Chondrocyte (in vitro differentiated cells): ENCODE measurements at regions not wholly inside any gene's neighbourhood (a gene's known extent, or its start where the extent isn't known, plus 50 kb on each side); places are given as distances from the start of the nearest gene placed in this dataset.

Experiments used
- DNase-seq: peaks from one replicate; pipeline ENCODE4 v3.0.0; 2021; ENCODE audit warnings: mixed read lengths, low spot score
- H3K27ac Mint-ChIP-seq: one replicate; pipeline ENCODE4 v1.8.0; 2021; ENCODE audit warnings: mild to moderate bottlenecking, moderate library complexity, mixed read lengths; ENCODE audit not compliant: unreplicated experiment
- H3K27me3 Mint-ChIP-seq: 2 replicates; pipeline ENCODE4 v1.8.0; 2021; ENCODE audit warnings: low read depth, mixed read lengths
- H3K36me3 Mint-ChIP-seq: 2 replicates; pipeline ENCODE4 v1.8.0; 2021; ENCODE audit warnings: low read depth, mixed read lengths
- H3K4me1 Mint-ChIP-seq: 2 replicates; pipeline ENCODE4 v1.8.0; 2021; ENCODE audit warnings: low read depth, mild to moderate bottlenecking, mixed read lengths
- H3K4me3 Mint-ChIP-seq: one replicate; pipeline ENCODE4 v1.8.0; 2021; ENCODE audit warnings: mild to moderate bottlenecking, moderate library complexity, mixed read lengths; ENCODE audit not compliant: unreplicated experiment
- H3K9me3 Mint-ChIP-seq: 2 replicates; pipeline ENCODE4 v1.8.0; 2021; ENCODE audit warnings: low read depth, mixed read lengths
- TF ChIP-seq, protein P1 (sequence below): fragments of 200-600 bp; sonication (generic); IDR thresholded peaks from 2 replicates; pipeline ENCODE4 v1.5.0; 2021; ENCODE audit warnings: antibody characterized with exemption, mild to moderate bottlenecking, moderate library complexity

GRCh38 chr4:27701606-27702005, 841.0 kb downstream of the STIM2 start:
- H3K9me3 Mint-ChIP-seq: peaks cover 8% of the 10 kb centered on the region
- H3K27ac Mint-ChIP-seq: peak overlapping the region; percentile 19
- H3K4me1 Mint-ChIP-seq: peaks cover 29% of the 10 kb centered on the region
- no peaks in the 10 kb centered on the region for H3K27me3 Mint-ChIP-seq
- TF ChIP-seq, protein P1, sequence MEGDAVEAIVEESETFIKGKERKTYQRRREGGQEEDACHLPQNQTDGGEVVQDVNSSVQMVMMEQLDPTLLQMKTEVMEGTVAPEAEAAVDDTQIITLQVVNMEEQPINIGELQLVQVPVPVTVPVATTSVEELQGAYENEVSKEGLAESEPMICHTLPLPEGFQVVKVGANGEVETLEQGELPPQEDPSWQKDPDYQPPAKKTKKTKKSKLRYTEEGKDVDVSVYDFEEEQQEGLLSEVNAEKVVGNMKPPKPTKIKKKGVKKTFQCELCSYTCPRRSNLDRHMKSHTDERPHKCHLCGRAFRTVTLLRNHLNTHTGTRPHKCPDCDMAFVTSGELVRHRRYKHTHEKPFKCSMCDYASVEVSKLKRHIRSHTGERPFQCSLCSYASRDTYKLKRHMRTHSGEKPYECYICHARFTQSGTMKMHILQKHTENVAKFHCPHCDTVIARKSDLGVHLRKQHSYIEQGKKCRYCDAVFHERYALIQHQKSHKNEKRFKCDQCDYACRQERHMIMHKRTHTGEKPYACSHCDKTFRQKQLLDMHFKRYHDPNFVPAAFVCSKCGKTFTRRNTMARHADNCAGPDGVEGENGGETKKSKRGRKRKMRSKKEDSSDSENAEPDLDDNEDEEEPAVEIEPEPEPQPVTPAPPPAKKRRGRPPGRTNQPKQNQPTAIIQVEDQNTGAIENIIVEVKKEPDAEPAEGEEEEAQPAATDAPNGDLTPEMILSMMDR: no peak
- H3K4me3 Mint-ChIP-seq: no peak overlapping the region
- H3K36me3 Mint-ChIP-seq: peaks cover 1% of the 10 kb centered on the region
- DNase-seq: no peak

DNA sequence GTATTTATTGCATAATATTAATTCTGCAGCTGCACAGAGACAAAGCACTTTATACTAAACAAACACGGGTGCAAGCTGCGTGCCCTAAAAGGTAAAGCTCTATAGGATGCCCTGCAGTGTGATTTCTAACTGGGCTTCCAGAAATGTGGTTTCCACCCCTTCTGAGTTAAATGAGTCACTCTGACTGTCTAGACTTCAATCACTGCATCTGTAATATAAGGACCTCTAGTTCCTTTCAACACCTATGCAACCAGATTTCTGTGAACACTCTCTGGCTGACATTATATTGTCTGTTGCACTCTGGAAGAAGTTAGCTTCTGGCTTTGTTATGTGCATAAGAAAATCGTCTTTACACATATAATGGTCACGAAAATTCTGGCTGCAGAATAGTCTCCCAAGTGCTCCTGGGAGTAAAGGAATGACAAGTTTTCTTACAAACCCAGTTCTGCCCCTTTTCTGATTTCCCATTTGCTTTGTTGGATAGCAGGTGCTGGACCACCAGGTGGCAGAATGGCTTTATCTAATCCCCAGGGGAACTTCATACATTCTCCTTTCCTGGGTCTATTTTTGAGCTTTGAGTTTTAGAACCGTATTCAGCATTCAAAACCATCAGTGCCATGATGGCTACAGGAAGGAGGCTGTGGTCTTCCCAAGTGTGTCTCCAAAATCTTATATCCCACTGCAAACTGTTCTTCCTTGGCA, 842.2 kb downstream of the STIM2 start:
- TF ChIP-seq, protein P1: peak; percentile 72

DNA sequence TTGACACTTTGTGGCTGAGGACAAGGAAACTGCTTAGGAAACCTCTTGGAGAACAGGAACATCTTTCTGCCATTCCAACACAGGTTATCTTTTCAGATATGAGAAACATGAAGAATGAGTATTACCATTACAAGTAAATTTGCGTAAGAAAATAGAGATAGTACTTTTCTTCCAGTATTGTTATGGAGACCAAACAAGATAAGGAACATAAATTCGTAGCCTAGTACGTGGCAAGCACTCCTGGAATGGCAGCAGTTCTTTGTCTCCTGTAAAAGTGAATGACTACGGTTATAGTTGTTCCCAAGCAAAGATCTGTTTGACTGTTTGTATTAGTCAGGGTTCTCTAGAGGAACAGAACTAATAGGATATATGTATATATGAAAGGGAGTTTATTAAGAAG, 843.1 kb downstream of the STIM2 start:
- Mint-ChIP-seq H3K27ac (no peak overlapping the region), H3K4me3 (no peak overlapping the region), H3K36me3 (peaks cover 1% of the 10 kb centered on the region), H3K9me3 (peaks cover 2% of the 10 kb centered on the region), H3K27me3 (no peaks in the 10 kb centered on the region), H3K4me1 (peaks cover 29% of the 10 kb centered on the region)
- TF ChIP-seq, protein P1: no peak
- DNase-seq: no peak

More for the DNA sequence above, 842.2 kb downstream of the STIM2 start:
- H3K36me3 Mint-ChIP-seq: peaks cover 1% of the 10 kb centered on the region
- no peaks in the 10 kb centered on the region for H3K27me3 Mint-ChIP-seq
- no peak overlapping the region for H3K4me3 Mint-ChIP-seq
- H3K27ac Mint-ChIP-seq: peak overlapping the region; percentile 55
- H3K4me1 Mint-ChIP-seq: peaks cover 29% of the 10 kb centered on the region
- H3K9me3 Mint-ChIP-seq: peaks cover 4% of the 10 kb centered on the region
- DNase-seq: no peak

GRCh38 chr4:27711041-27711440, 850.4 kb downstream of the STIM2 start:
- no peak overlapping the region for H3K4me3 Mint-ChIP-seq
- H3K9me3 Mint-ChIP-seq: no peaks in the 10 kb centered on the region
- no peaks in the 10 kb centered on the region for H3K36me3 Mint-ChIP-seq
- TF ChIP-seq, protein P1: no peak
- H3K27me3 Mint-ChIP-seq: no peaks in the 10 kb centered on the region
- no peak for DNase-seq
- H3K4me1 Mint-ChIP-seq: no peaks in the 10 kb centered on the region
- H3K27ac Mint-ChIP-seq: no peak overlapping the region

GRCh38 chr4:27714073-27714472, 853.4 kb downstream of the STIM2 start:
- H3K36me3 Mint-ChIP-seq: no peaks in the 10 kb centered on the region
- TF ChIP-seq, protein P1: no peak
- H3K4me3 Mint-ChIP-seq: no peak overlapping the region
- H3K27me3 Mint-ChIP-seq: no peaks in the 10 kb centered on the region
- DNase-seq: no peak
- no peaks in the 10 kb centered on the region for H3K4me1 Mint-ChIP-seq
- H3K9me3 Mint-ChIP-seq: peaks cover under 1% of the 10 kb centered on the region
- no peak overlapping the region for H3K27ac Mint-ChIP-seq
